Vagina (tissue), 2 donors: ENCODE measurements at regions not wholly inside any gene's neighbourhood (a gene's known extent, or its start where the extent isn't known, plus 50 kb on each side); places are given as distances from the start of the nearest gene placed in this dataset.

Source experiments
- DNase-seq, 2 donors: peaks; one replicate each; pipeline ENCODE4 v3.0.0-alpha.2; 2017; ENCODE audit errors: extremely low spot score in 2 of 2
- H3K27ac ChIP-seq: fragments of 200-600 bp; sonication (generic); one replicate; pipeline ENCODE4 v1.5.1; 2019
- H3K27me3 ChIP-seq: fragments of 200-600 bp; sonication (generic); one replicate; pipeline ENCODE4 v1.5.1; 2019
- H3K36me3 ChIP-seq, 2 donors: fragments of 200-600 bp; sonication (generic); one replicate each; pipeline ENCODE4 v1.5.1; 2017 to 2019
- H3K4me1 ChIP-seq: fragments of 200-600 bp; sonication (generic); one replicate; pipeline ENCODE4 v1.5.1; 2019
- H3K4me3 ChIP-seq, 2 donors: fragments of 200-600 bp; sonication (generic); 1 replicate in 1 of 2; 2 replicates in 1 of 2; pipeline ENCODE4 v1.5.1; 2016 to 2019
- H3K9me3 ChIP-seq: fragments of 200-600 bp; sonication (generic); one replicate; pipeline ENCODE4 v1.5.1; 2019
- POLR2A ChIP-seq, 2 donors: fragments of 450-650 bp; IDR thresholded peaks; one replicate each; pipeline ENCODE4 v1.6.1; 2017; ENCODE audit warnings: antibody characterized with exemption in 2 of 2, mild to moderate bottlenecking in 2 of 2, moderate library complexity in 2 of 2
- POLR2AphosphoS5 ChIP-seq, 2 donors: sonication (generic); formaldehyde crosslinking; IDR thresholded peaks; one replicate each; pipeline ENCODE4 v1.9.0; 2017; ENCODE audit warnings: antibody characterized with exemption in 2 of 2, mild to moderate bottlenecking in 2 of 2, low read depth in 1 of 2; ENCODE audit not compliant: insufficient read depth in 1 of 2
- intact Hi-C: fragments of 100-400 bp; cut with DNase I; formaldehyde crosslinking; loops from one replicate; pipeline ENCODE4 v1.15.1; 2023
- TF ChIP-seq, protein P1 (sequence below), 3 experiments: fragments of 450-650 bp in 2 of 3; fragments of 200-600 bp in 1 of 3; sonication (generic) in 1 of 3; IDR thresholded peaks; one replicate each; pipeline ENCODE4 v1.5.1; 2017 to 2019; ENCODE audit warnings: antibody characterized with exemption in 3 of 3, mild to moderate bottlenecking in 2 of 3, moderate library complexity in 2 of 3

DNA sequence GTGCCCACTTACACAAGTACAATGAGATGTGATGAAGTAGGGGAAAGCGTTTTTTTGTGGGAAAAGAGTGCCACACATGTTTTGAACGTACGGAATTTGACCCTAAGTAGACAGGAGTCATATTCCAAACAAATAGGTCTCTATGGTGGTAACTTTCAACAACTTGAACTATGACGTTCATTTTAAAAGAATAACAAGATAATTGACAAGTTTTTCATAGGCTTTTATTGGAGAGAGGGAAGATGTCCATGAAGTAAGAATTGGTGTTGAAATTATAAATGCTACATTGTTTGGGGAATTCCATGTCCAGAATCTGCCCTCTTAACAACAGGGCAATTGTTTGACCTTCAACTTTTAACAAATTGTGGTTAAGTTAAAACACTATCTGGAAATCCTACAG lies 126.5 kb downstream of the GASK1B start:
- no peak for DNase-seq
- Histone ChIP-seq H3K36me3 (no peaks in the 10 kb centered on the region), H3K27me3 (no peaks in the 10 kb centered on the region), H3K4me3 (no peak overlapping the region), H3K27ac (no peak overlapping the region), H3K9me3 (no peaks in the 10 kb centered on the region), H3K4me1 (peaks cover 5% of the 10 kb centered on the region)
- intact Hi-C loops: no loop called here
- TF ChIP-seq, protein P1, sequence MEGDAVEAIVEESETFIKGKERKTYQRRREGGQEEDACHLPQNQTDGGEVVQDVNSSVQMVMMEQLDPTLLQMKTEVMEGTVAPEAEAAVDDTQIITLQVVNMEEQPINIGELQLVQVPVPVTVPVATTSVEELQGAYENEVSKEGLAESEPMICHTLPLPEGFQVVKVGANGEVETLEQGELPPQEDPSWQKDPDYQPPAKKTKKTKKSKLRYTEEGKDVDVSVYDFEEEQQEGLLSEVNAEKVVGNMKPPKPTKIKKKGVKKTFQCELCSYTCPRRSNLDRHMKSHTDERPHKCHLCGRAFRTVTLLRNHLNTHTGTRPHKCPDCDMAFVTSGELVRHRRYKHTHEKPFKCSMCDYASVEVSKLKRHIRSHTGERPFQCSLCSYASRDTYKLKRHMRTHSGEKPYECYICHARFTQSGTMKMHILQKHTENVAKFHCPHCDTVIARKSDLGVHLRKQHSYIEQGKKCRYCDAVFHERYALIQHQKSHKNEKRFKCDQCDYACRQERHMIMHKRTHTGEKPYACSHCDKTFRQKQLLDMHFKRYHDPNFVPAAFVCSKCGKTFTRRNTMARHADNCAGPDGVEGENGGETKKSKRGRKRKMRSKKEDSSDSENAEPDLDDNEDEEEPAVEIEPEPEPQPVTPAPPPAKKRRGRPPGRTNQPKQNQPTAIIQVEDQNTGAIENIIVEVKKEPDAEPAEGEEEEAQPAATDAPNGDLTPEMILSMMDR (IDR thresholded peaks at IDR 0.05): no peak

- DNase-seq: no peak
- Histone ChIP-seq H3K36me3 (no peaks in the 10 kb centered on the region), H3K27me3 (no peaks in the 10 kb centered on the region), H3K4me3 (no peak overlapping the region), H3K9me3 (no peaks in the 10 kb centered on the region), H3K4me1 (peaks cover 5% of the 10 kb centered on the region), H3K27ac (no peak overlapping the region)
- intact Hi-C loops: no loop called here
- TF ChIP-seq, protein P1 (IDR thresholded peaks at IDR 0.05): no peak
- TF ChIP-seq POLR2A (IDR thresholded peaks at IDR 0.05) (no peak), POLR2AphosphoS5 (IDR thresholded peaks at IDR 0.05; ENCODE audit: insufficient read depth in 1 of 2, low read depth in 1 of 2) (no peak)
These were observed 128.7 kb downstream of the GASK1B start for GRCh38 chr4:158043971-158044618.

- no peak for DNase-seq
- H3K4me1 ChIP-seq: peaks cover 5% of the 10 kb centered on the region
- TF ChIP-seq, protein P1 (IDR thresholded peaks at IDR 0.05): no peak
- TF ChIP-seq POLR2A (IDR thresholded peaks at IDR 0.05) (no peak), POLR2AphosphoS5 (IDR thresholded peaks at IDR 0.05; ENCODE audit: insufficient read depth in 1 of 2, low read depth in 1 of 2) (no peak)
- H3K9me3 ChIP-seq: no peaks in the 10 kb centered on the region
- no peaks in the 10 kb centered on the region for H3K27me3 ChIP-seq
- no peak overlapping the region for H3K27ac ChIP-seq
- H3K4me3 ChIP-seq: no peak overlapping the region
- intact Hi-C loops: no loop called here
- no peaks in the 10 kb centered on the region for H3K36me3 ChIP-seq
These were observed 130.2 kb downstream of the GASK1B start for GRCh38 chr4:158042591-158043030.

DNA sequence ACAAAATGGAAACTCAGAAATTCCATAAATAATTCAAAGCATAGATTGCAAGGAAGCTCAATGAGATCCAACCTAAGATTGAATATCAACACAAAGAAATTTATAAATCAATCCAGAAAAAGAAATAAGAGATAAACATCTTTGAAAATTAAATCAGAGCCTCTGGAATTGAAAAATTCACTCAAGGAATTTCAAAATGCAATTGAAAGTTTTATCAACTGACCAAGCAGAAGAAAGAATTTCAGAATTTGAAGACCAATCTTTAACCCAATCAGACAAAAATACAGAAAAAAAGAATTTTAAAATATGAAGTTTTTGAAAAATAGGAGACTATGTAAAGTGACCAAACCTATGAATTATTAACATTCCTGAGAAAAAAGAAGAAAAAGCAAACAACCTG lies 134.1 kb downstream of the GASK1B start:
- H3K27ac ChIP-seq: no peak overlapping the region
- H3K4me3 ChIP-seq: no peak overlapping the region
- no peak for DNase-seq
- no peaks in the 10 kb centered on the region for H3K9me3 ChIP-seq
- H3K4me1 ChIP-seq: peaks cover 5% of the 10 kb centered on the region
- H3K36me3 ChIP-seq: no peaks in the 10 kb centered on the region
- intact Hi-C loops: no loop called here
- H3K27me3 ChIP-seq: no peaks in the 10 kb centered on the region
- TF ChIP-seq POLR2A (IDR thresholded peaks at IDR 0.05) (no peak), POLR2AphosphoS5 (IDR thresholded peaks at IDR 0.05; ENCODE audit: insufficient read depth in 1 of 2, low read depth in 1 of 2) (no peak)
- TF ChIP-seq, protein P1 (IDR thresholded peaks at IDR 0.05): no peak

GRCh38 chr4:158036998-158037397 lies 135.8 kb downstream of the GASK1B start:
- H3K27me3 ChIP-seq: no peaks in the 10 kb centered on the region
- no peaks in the 10 kb centered on the region for H3K36me3 ChIP-seq
- no peak overlapping the region for H3K27ac ChIP-seq
- H3K9me3 ChIP-seq: no peaks in the 10 kb centered on the region
- H3K4me3 ChIP-seq: no peak overlapping the region
- H3K4me1 ChIP-seq: no peaks in the 10 kb centered on the region
- intact Hi-C loops: no loop called here
- TF ChIP-seq POLR2AphosphoS5 (IDR thresholded peaks at IDR 0.05; ENCODE audit: insufficient read depth in 1 of 2, low read depth in 1 of 2) (no peak), POLR2A (IDR thresholded peaks at IDR 0.05) (no peak)
- TF ChIP-seq, protein P1 (IDR thresholded peaks at IDR 0.05): no peak
- no peak for DNase-seq
